ENCODE measurements at regions not wholly inside any gene's neighbourhood (a gene's known extent, or its start where the extent isn't known, plus 50 kb on each side); places are given as distances from the start of the nearest gene placed in this dataset.

DNA sequence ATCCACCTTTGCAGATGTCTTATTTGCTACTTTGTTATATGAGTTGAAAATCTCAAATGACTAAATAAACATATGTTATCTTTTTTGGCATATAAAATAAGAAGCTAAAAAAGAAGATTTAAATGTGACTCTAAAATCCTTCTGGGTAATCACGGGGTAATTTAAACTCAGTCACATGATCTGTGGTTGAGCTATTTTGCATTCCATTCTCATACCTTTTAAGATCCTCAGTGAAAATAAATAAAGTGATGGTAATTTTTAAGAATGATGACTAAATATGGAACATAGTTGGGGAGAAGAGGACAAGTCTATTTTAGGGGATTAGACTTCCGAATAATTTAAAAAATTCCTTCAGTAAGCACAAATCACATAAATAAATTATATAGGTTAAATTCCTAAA is 1076.8 kb downstream of the TUSC7 start:
- no peaks in the 10 kb centered on the region for H3K27me3 ChIP-seq (ENCODE audit: control insufficient read depth, insufficient read depth, low read length)
- TF ChIP-seq, protein P1, sequence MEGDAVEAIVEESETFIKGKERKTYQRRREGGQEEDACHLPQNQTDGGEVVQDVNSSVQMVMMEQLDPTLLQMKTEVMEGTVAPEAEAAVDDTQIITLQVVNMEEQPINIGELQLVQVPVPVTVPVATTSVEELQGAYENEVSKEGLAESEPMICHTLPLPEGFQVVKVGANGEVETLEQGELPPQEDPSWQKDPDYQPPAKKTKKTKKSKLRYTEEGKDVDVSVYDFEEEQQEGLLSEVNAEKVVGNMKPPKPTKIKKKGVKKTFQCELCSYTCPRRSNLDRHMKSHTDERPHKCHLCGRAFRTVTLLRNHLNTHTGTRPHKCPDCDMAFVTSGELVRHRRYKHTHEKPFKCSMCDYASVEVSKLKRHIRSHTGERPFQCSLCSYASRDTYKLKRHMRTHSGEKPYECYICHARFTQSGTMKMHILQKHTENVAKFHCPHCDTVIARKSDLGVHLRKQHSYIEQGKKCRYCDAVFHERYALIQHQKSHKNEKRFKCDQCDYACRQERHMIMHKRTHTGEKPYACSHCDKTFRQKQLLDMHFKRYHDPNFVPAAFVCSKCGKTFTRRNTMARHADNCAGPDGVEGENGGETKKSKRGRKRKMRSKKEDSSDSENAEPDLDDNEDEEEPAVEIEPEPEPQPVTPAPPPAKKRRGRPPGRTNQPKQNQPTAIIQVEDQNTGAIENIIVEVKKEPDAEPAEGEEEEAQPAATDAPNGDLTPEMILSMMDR (IDR thresholded peaks at IDR 0.05; ENCODE audit: low read depth, low read length) = no peak
- H3K27ac ChIP-seq (ENCODE audit: low read depth, low read length) = no peak overlapping the region
- no peak for DNase-seq (ENCODE audit: low read depth, low spot score)
- H3K4me3 ChIP-seq (ENCODE audit: low read depth, low read length) = no peak overlapping the region
- ChIA-PET POLR2A (interaction anchor here (0.7 to 1.0 kb wide), 2 partner anchors 52 to 80 kb away, joined by 3 read pairs; no protein-coding TSS in a partner anchor), CTCF (interaction anchor here (0.6 kb wide), 1 partner anchor 303 kb away, joined by 3 read pairs; no protein-coding TSS in a partner anchor)
- H3K9me3 ChIP-seq (ENCODE audit: control insufficient read depth, insufficient read depth, low read length) = no peaks in the 10 kb centered on the region

GRCh38 chr3:117788061-117788460 is 1078.5 kb downstream of the TUSC7 start:
- Histone ChIP-seq H3K27me3 (ENCODE audit: control insufficient read depth, insufficient read depth, low read length) (no peaks in the 10 kb centered on the region), H3K4me3 (ENCODE audit: low read depth, low read length) (no peak overlapping the region), H3K27ac (ENCODE audit: low read depth, low read length) (no peak overlapping the region), H3K9me3 (ENCODE audit: control insufficient read depth, insufficient read depth, low read length) (no peaks in the 10 kb centered on the region)
- ChIA-PET POLR2A (interaction anchor here (0.6 kb wide), 1 partner anchor 83 kb away, joined by 3 read pairs; no protein-coding TSS in a partner anchor), CTCF (interaction anchor here (0.6 to 1.0 kb wide), 2 partner anchors 207 to 729 kb away, joined by 3 to 4 read pairs; no protein-coding TSS in a partner anchor)
- TF ChIP-seq, protein P1 (IDR thresholded peaks at IDR 0.05; ENCODE audit: low read depth, low read length) = no peak
- peak; percentile 52 for DNase-seq (ENCODE audit: low read depth, low spot score)

DNA sequence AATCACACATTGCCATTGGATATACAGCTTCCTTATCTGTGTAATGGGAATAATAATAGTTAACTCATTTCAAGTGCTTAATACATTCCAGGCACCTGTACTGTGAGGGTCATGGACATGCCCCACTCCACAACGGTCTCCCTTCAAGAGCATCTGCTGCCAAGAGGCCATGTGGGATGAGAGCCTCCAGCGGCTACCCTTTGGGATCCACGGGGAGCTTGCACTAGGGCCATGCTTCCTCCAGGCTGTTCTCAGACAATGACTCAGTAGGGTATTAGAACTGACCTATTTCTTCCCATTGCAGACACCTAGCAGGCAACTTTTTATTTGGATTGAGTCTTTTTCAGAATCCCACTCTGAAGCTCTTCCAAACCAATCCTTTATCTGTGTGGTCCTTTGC is 1078.9 kb downstream of the TUSC7 start:
- H3K27ac ChIP-seq (ENCODE audit: low read depth, low read length) = no peak overlapping the region
- no peaks in the 10 kb centered on the region for H3K27me3 ChIP-seq (ENCODE audit: control insufficient read depth, insufficient read depth, low read length)
- H3K9me3 ChIP-seq (ENCODE audit: control insufficient read depth, insufficient read depth, low read length) = no peaks in the 10 kb centered on the region
- POLR2A ChIA-PET = interaction anchor here (0.6 kb wide), 1 partner anchor 83 kb away, joined by 3 read pairs; no protein-coding TSS in a partner anchor
- TF ChIP-seq, protein P1 (IDR thresholded peaks at IDR 0.05; ENCODE audit: low read depth, low read length) = no peak
- CTCF ChIA-PET = interaction anchor here (1.0 kb wide), 1 partner anchor 730 kb away, joined by 3 read pairs; no protein-coding TSS in a partner anchor
- no peak overlapping the region for H3K4me3 ChIP-seq (ENCODE audit: low read depth, low read length)
- no peak for DNase-seq (ENCODE audit: low read depth, low spot score)

DNA sequence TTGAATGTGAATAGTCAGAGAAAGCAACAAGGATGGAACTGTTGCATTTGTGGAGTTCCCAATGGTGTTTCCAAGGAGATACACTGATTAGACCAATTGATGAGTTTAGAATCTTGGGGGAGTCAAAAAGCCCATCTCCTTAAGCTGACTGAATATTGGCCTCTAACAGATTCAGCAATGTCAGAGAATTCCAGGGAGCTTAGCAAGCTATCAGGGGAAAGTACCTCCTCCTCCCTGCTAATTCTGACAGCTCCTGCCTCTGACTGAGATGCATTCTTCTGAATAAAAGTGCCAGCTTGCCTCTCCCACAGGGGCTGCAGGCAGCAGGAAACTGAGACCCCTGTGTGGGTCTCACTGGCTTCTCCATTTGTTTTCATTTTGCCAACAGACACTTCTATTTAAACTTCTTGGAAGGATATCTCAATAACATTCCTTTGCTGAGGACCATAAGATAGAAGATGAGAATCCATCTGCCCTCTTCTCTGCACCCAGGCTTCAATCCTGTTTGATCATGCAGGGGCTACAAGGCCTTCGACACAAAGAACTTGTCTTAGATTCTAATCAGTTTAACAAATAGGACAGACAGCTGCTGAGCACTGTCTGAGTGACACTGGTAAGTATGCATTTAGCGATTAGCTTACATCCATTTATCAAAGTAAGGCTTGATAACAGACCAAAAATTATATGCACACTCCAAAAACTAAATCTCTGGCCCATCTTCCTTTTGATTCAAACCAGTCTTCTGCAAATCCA is 1080.8 kb downstream of the TUSC7 start:
- TF ChIP-seq, protein P1 (IDR thresholded peaks at IDR 0.05; ENCODE audit: low read depth, low read length) = no peak
- no peak for DNase-seq (ENCODE audit: low read depth, low spot score)
- no peak overlapping the region for H3K27ac ChIP-seq (ENCODE audit: low read depth, low read length)
- no peaks in the 10 kb centered on the region for H3K9me3 ChIP-seq (ENCODE audit: control insufficient read depth, insufficient read depth, low read length)
- ChIA-PET POLR2A (no interaction called here), CTCF (no interaction called here)
- no peaks in the 10 kb centered on the region for H3K27me3 ChIP-seq (ENCODE audit: control insufficient read depth, insufficient read depth, low read length)
- no peak overlapping the region for H3K4me3 ChIP-seq (ENCODE audit: low read depth, low read length)

- Histone ChIP-seq H3K27me3 (ENCODE audit: control insufficient read depth, insufficient read depth, low read length) (no peaks in the 10 kb centered on the region), H3K27ac (ENCODE audit: low read depth, low read length) (no peak overlapping the region), H3K9me3 (ENCODE audit: control insufficient read depth, insufficient read depth, low read length) (no peaks in the 10 kb centered on the region), H3K4me3 (ENCODE audit: low read depth, low read length) (no peak overlapping the region; the same call in none of the 2 replicates)
- CTCF ChIA-PET = interaction anchor here (0.6 to 1.0 kb wide), 3 partner anchors 13 to 203 kb away, joined by 3 to 4 read pairs (median 4); no protein-coding TSS in a partner anchor
- DNase-seq (ENCODE audit: low read depth, low spot score) = no peak
- POLR2A ChIA-PET = no interaction called here
- TF ChIP-seq, protein P1 (IDR thresholded peaks at IDR 0.05; ENCODE audit: low read depth, low read length) = no peak
Observed at GRCh38 chr3:117793622-117794265, 1084.2 kb downstream of the TUSC7 start.
